ENCODE measurements at regions not wholly inside any gene's neighbourhood (a gene's known extent, or its start where the extent isn't known, plus 50 kb on each side); places are given as distances from the start of the nearest gene placed in this dataset.
"Not testable (repeated sequence)": the region's sequence is repeated elsewhere in the genome, so short reads cannot be mapped to it uniquely, and the experiment has no call there.

DNA sequence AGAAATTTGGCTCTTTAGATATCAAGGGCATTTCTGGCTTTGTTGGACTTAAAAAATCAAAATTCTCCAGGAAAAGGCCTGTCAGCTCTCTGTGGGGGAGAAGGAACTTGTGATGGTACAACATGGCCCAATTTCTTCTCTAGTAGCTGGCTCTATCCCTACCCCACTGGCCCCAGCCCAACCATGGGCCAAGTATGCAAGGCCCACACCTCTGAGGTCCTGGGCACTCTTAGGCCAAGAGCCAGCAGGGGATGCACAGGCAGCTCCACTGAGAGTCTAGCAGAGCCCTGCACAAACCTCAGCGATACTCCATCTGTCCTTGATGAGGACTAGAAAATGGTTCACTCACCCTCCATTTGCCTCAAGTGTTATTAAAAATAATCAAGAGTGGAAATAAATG, 261.2 kb downstream of the C7orf25 start:
- H3K27ac ChIP-seq (ENCODE audit: low read depth, low read length, severe bottlenecking) = no peak overlapping the region
- WGBS, 2 experiments (ENCODE audit: insufficient coverage in 2 of 2) = no CpG with 5 or more reads among the region's 1 CpG
- H3K36me3 ChIP-seq (ENCODE audit: control insufficient read depth, insufficient read depth, low read length) = no peaks in the 10 kb centered on the region
- H3K4me1 ChIP-seq (ENCODE audit: control insufficient read depth, insufficient read depth, low read length, poor library complexity, severe bottlenecking) = no peaks in the 10 kb centered on the region
- no peak overlapping the region for H3K4me3 ChIP-seq (ENCODE audit: extremely low read depth, insufficient read depth, low read length, poor library complexity, severe bottlenecking)
- H3K9me3 ChIP-seq (ENCODE audit: control insufficient read depth, low read length) = no peaks in the 10 kb centered on the region

DNA sequence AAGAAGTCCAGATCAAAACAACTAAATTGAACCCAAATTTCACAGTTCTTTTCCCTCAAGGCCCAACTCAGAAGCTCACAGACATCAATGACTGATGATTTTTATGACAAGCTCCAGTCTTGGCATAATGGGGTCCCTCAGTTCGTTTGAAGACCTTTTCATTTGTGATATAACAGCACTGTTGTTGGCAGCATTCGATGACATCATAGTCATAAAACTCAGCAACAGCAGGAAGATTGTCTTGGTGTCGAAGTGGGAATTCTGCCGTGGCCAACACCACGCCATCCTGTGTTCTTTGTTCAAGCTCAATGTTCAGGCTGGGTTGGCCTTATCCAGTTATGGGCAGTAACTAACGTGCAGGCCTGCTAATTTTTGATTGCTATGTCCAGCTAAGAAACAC, 261.7 kb downstream of the C7orf25 start:
- H3K27ac ChIP-seq (ENCODE audit: low read depth, low read length, severe bottlenecking) = no peak overlapping the region
- H3K36me3 ChIP-seq (ENCODE audit: control insufficient read depth, insufficient read depth, low read length) = no peaks in the 10 kb centered on the region

GRCh38 chr7:42645906-42646305, 266.0 kb downstream of the C7orf25 start:
- no peak overlapping the region for H3K4me3 ChIP-seq (ENCODE audit: extremely low read depth, insufficient read depth, low read length, poor library complexity, severe bottlenecking)
- 86 to 90% methylated on average over 2 to 3 of the region's 3 CpGs for WGBS, 2 experiments (ENCODE audit: insufficient coverage in 2 of 2)
- H3K9me3 ChIP-seq (ENCODE audit: control insufficient read depth, low read length) = no peaks in the 10 kb centered on the region

More for the DNA sequence above, 261.7 kb downstream of the C7orf25 start:
- Histone ChIP-seq H3K4me3 (ENCODE audit: extremely low read depth, insufficient read depth, low read length, poor library complexity, severe bottlenecking) (no peak overlapping the region), H3K9me3 (ENCODE audit: control insufficient read depth, low read length) (no peaks in the 10 kb centered on the region), H3K4me1 (ENCODE audit: control insufficient read depth, insufficient read depth, low read length, poor library complexity, severe bottlenecking) (no peaks in the 10 kb centered on the region)
- 93% methylated on average over 5 to 6 of the region's 6 CpGs for WGBS, 2 experiments (ENCODE audit: insufficient coverage in 2 of 2)

GRCh38 chr7:42642699-42643098, 269.2 kb downstream of the C7orf25 start:
- Histone ChIP-seq H3K4me3 (ENCODE audit: extremely low read depth, insufficient read depth, low read length, poor library complexity, severe bottlenecking) (no peak overlapping the region), H3K27ac (ENCODE audit: low read depth, low read length, severe bottlenecking) (no peak overlapping the region)

More at GRCh38 chr7:42645906-42646305, 266.0 kb downstream of the C7orf25 start:
- no peak overlapping the region for H3K27ac ChIP-seq (ENCODE audit: low read depth, low read length, severe bottlenecking)
- H3K4me1 ChIP-seq (ENCODE audit: control insufficient read depth, insufficient read depth, low read length, poor library complexity, severe bottlenecking) = no peaks in the 10 kb centered on the region
- H3K36me3 ChIP-seq (ENCODE audit: control insufficient read depth, insufficient read depth, low read length) = no peaks in the 10 kb centered on the region

GRCh38 chr7:42639930-42640329, 271.9 kb downstream of the C7orf25 start:
- Histone ChIP-seq H3K4me3 (ENCODE audit: extremely low read depth, insufficient read depth, low read length, poor library complexity, severe bottlenecking) (no peak overlapping the region), H3K4me1 (ENCODE audit: control insufficient read depth, insufficient read depth, low read length, poor library complexity, severe bottlenecking) (no peaks in the 10 kb centered on the region), H3K9me3 (ENCODE audit: control insufficient read depth, low read length) (no peaks in the 10 kb centered on the region), H3K36me3 (ENCODE audit: control insufficient read depth, insufficient read depth, low read length) (no peaks in the 10 kb centered on the region), H3K27ac (ENCODE audit: low read depth, low read length, severe bottlenecking) (no peak overlapping the region)
- WGBS, 2 experiments (ENCODE audit: insufficient coverage in 2 of 2) = 91 to 96% methylated on average over 4 to 5 of the region's 5 CpGs

More at GRCh38 chr7:42642699-42643098, 269.2 kb downstream of the C7orf25 start:
- Histone ChIP-seq H3K36me3 (ENCODE audit: control insufficient read depth, insufficient read depth, low read length) (no peaks in the 10 kb centered on the region), H3K4me1 (ENCODE audit: control insufficient read depth, insufficient read depth, low read length, poor library complexity, severe bottlenecking) (no peaks in the 10 kb centered on the region), H3K9me3 (ENCODE audit: control insufficient read depth, low read length) (no peaks in the 10 kb centered on the region)

DNA sequence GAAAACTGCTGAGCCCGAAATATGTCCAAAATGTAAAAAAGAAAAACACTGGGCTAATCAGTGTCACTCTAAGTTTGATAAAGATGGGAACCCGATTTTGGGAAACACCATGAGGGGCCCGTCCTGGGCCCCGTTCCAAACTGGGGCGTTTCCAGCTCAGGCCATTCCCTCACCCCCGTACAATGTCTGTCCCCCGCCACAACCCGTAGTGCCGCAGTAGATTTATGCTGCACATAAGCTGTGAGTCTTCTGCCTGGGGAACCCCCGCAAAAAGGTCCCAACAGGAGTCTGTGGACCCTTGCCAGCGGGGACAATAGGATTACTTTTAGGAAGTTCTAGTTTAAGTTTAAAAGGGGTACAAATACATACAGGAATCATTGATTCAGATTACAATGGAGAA, 275.5 kb downstream of the C7orf25 start:
- 89 to 91% methylated on average over 5 to 9 of the region's 11 CpGs for WGBS, 2 experiments (ENCODE audit: insufficient coverage in 2 of 2)
- H3K4me1 ChIP-seq (ENCODE audit: control insufficient read depth, insufficient read depth, low read length, poor library complexity, severe bottlenecking); H3K36me3 ChIP-seq (ENCODE audit: control insufficient read depth, insufficient read depth, low read length); H3K27ac ChIP-seq (ENCODE audit: low read depth, low read length, severe bottlenecking); H3K4me3 ChIP-seq (ENCODE audit: extremely low read depth, insufficient read depth, low read length, poor library complexity, severe bottlenecking); H3K9me3 ChIP-seq (ENCODE audit: control insufficient read depth, low read length): not testable (repeated sequence)

DNA sequence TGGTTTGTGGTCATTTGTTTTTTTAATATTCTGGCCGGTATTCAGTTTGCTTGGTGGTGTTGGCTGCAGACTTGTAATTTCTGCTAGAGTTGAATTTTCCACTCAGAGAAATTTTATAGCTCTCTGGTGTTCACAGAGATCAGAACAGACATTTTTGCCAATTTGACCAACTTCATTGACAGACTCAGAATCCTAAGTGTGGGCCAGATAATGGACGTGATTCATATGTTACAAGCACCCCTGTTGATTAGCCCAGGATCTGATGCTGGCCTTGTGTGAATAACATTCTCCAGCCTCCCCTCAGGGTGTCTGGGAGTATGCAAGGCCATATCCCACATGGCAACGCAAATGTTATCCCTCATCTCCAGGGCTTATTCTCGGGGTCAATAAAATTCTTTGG, 283.8 kb downstream of the C7orf25 start:
- H3K4me3 ChIP-seq (ENCODE audit: extremely low read depth, insufficient read depth, low read length, poor library complexity, severe bottlenecking) = no peak overlapping the region
- H3K36me3 ChIP-seq (ENCODE audit: control insufficient read depth, insufficient read depth, low read length) = no peaks in the 10 kb centered on the region
- no peak overlapping the region for H3K27ac ChIP-seq (ENCODE audit: low read depth, low read length, severe bottlenecking)
- no peaks in the 10 kb centered on the region for H3K4me1 ChIP-seq (ENCODE audit: control insufficient read depth, insufficient read depth, low read length, poor library complexity, severe bottlenecking)
- 78 to 91% methylated on average over 1 to 2 of the region's 4 CpGs for WGBS, 2 experiments (ENCODE audit: insufficient coverage in 2 of 2)
- no peaks in the 10 kb centered on the region for H3K9me3 ChIP-seq (ENCODE audit: control insufficient read depth, low read length)

GRCh38 chr7:42627626-42628025, 284.2 kb downstream of the C7orf25 start:
- no peak overlapping the region for H3K27ac ChIP-seq (ENCODE audit: low read depth, low read length, severe bottlenecking)
- WGBS, 2 experiments (ENCODE audit: insufficient coverage in 2 of 2) = 86% methylated on average over 1 of the region's 3 CpGs; no CpG with 5 or more reads in 1 of the 2 experiments
- no peaks in the 10 kb centered on the region for H3K4me1 ChIP-seq (ENCODE audit: control insufficient read depth, insufficient read depth, low read length, poor library complexity, severe bottlenecking)
- H3K4me3 ChIP-seq (ENCODE audit: extremely low read depth, insufficient read depth, low read length, poor library complexity, severe bottlenecking) = no peak overlapping the region
- no peaks in the 10 kb centered on the region for H3K9me3 ChIP-seq (ENCODE audit: control insufficient read depth, low read length)
- H3K36me3 ChIP-seq (ENCODE audit: control insufficient read depth, insufficient read depth, low read length) = no peaks in the 10 kb centered on the region

- H3K4me1 ChIP-seq (ENCODE audit: control insufficient read depth, insufficient read depth, low read length, poor library complexity, severe bottlenecking) = no peaks in the 10 kb centered on the region
- WGBS, 2 experiments (ENCODE audit: insufficient coverage in 2 of 2) = 95 to 100% methylated on average over 1 to 2 of the region's 2 CpGs
- H3K4me3 ChIP-seq (ENCODE audit: extremely low read depth, insufficient read depth, low read length, poor library complexity, severe bottlenecking) = no peak overlapping the region
- no peaks in the 10 kb centered on the region for H3K36me3 ChIP-seq (ENCODE audit: control insufficient read depth, insufficient read depth, low read length)
- no peak overlapping the region for H3K27ac ChIP-seq (ENCODE audit: low read depth, low read length, severe bottlenecking)
- H3K9me3 ChIP-seq (ENCODE audit: control insufficient read depth, low read length) = no peaks in the 10 kb centered on the region
Measured at GRCh38 chr7:42627101-42627500, 284.8 kb downstream of the C7orf25 start.

DNA sequence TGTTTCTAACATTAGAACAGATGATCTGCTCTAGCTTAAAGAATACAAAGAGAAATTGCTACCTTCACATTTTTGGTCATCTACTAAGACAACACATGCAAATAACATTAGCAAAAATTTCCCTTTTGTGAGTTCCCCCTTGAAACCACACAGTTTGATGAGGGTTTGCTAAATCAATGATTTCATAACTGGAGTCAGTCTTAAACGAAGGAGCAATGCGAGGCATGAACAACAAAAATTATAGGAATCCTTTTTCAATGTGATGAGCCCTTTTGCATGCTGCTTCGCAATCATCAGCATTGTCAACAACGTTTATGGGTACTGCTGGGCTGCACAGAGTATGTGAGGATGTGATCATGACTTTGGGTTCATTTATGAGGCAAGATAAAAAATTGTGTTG, 286.4 kb downstream of the C7orf25 start:
- H3K27ac ChIP-seq (ENCODE audit: low read depth, low read length, severe bottlenecking) = no peak overlapping the region
- H3K4me1 ChIP-seq (ENCODE audit: control insufficient read depth, insufficient read depth, low read length, poor library complexity, severe bottlenecking) = no peaks in the 10 kb centered on the region
- no peaks in the 10 kb centered on the region for H3K9me3 ChIP-seq (ENCODE audit: control insufficient read depth, low read length)
- no peak overlapping the region for H3K4me3 ChIP-seq (ENCODE audit: extremely low read depth, insufficient read depth, low read length, poor library complexity, severe bottlenecking)
- H3K36me3 ChIP-seq (ENCODE audit: control insufficient read depth, insufficient read depth, low read length) = no peaks in the 10 kb centered on the region
- WGBS, 2 experiments (ENCODE audit: insufficient coverage in 2 of 2) = 80 to 93% methylated on average over 4 of the region's 4 CpGs

DNA sequence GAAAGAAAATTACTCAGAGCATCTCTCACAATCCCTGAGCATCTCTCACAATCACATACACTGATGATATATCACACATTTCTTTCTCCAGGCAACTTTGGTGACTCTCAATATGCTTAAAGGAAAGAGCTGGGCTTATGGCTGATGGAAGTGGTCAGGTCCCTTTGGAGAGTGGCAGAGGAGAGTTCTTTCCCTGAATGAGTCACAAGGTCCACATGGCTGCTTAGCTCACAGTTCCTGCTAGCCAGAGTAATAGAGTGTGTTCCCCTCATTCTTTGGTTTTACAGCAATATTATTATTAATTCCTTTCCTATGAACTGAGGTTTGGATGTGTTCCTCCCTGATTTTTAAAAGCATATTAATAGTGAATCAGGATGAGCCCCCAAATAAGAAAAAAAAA, 287.4 kb downstream of the C7orf25 start:
- no peaks in the 10 kb centered on the region for H3K9me3 ChIP-seq (ENCODE audit: control insufficient read depth, low read length)
- no peaks in the 10 kb centered on the region for H3K36me3 ChIP-seq (ENCODE audit: control insufficient read depth, insufficient read depth, low read length)
- H3K4me1 ChIP-seq (ENCODE audit: control insufficient read depth, insufficient read depth, low read length, poor library complexity, severe bottlenecking) = no peaks in the 10 kb centered on the region
- no peak overlapping the region for H3K27ac ChIP-seq (ENCODE audit: low read depth, low read length, severe bottlenecking)
- H3K4me3 ChIP-seq (ENCODE audit: extremely low read depth, insufficient read depth, low read length, poor library complexity, severe bottlenecking) = no peak overlapping the region

Measured in mesodermal cell (in vitro differentiated cells).